Ureter (tissue), 1 donor: ENCODE measurements at regions not wholly inside any gene's neighbourhood (a gene's known extent, or its start where the extent isn't known, plus 50 kb on each side); places are given as distances from the start of the nearest gene placed in this dataset.

Source experiments
- DNase-seq: peaks from one replicate; pipeline ENCODE4 v3.0.0-alpha.2; 2020; ENCODE audit warnings: low spot score
- donor health status: DM: yes; HTN: yes; CAD: no.

DNA sequence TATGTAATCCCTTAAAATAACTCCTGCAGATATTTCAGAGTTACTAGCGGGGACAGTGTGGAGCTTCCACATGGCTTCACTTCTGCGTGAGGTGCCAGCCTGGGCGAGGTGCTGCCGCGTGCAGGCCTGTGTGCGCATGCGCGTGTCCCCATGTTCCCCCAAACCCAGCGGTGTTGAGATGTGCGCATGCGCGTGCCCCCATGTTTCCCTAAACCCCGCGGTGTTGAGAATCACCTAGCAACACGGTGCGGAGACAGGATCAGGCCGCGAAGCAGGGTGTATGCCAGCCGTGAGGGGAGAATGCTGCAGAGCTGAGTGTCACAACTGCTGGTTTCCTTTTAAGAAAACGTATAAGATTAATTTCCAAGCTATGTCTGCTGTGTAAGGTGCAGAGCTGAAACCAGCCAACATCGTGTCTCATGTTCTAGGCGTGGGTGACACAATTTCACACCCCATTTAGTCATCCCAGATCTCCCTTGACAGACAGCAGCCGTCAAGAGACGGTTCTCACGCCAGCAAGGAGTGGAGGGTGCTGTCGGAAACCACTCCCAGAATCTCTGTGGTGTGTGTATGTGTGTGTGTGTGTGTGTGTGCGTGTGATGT, 71.9 kb upstream of the ADARB2 start:
- DNase-seq, result no peak

DNA sequence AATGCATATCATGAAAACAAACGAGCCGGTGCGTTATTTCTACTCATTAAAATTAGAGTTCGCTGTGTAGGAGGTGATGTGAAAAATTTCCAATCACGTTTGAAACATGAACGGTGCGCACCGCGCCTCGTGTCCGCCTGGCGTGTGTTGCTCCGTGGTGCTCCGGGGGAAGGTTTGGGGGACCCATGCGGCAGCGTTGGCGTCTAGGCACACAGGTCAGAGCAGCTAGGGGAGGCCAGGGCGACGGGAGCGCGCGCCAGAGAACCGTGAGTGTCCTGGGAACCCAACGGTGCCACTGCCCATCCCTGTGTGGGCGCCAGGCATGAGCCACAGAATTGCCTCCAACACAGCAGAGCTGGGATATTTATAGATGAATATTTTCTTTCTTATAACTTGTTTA, 70.6 kb upstream of the ADARB2 start:
- DNase-seq, result no peak

DNA sequence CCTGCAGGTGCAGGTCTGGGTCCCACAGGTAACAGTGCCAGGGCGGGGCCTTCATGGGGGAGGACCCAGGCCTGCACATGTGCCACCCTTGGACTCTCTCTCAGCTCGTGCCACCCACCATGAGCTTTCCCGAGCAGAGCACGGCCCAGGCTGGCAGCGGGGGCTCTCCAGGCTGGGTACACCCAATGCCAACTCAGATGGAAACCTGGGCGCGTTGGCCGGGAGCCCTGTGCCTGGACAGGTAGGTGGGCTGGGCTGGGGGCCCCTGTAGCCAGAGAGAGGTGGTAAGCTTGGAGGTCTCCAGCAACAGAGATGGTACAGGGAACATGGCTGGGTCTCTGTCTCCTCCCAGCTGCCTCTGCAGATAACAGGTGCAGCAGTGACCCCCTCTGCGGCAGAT, 69.9 kb upstream of the ADARB2 start:
- DNase-seq, result no peak

DNA sequence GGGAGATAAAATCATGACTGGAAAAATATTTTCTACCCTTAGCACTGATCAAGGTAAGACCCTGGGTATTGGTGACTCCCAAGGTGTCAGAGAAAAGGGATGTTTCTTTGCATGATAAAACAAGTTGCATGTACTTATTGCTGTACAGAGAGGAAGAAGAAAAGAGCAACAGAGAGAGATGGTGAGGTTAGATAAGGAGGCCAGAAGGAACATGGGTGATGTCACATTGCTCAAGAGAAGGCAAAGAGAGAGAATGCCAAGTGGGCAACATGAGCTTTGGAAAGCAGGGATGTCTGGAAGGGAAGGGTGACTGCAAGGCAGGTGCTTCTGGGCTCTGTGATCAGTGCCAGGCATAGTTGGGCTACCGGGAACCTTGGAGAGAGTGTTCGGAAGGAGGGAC, 65.1 kb upstream of the ADARB2 start:
- DNase-seq, result no peak

DNA sequence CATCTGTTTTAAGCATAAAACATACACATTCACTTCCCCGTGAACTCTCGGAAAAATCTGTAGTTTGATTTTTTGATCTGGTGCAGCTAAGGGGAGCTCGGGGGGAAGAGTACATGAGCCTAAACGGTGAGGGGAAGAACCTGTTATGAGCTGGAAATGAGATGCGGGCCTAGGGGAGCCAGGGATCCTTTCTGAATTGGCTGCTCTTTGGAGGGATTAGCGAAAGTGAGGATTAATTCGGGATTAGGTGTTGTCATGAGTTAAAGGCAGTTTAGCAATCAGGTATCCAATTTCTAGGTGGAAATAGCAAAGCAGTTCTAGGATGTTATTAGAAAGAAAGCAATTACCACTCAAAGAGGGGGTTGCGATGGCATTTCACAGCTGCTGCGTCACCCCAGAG, 51.1 kb upstream of the ADARB2 start:
- DNase-seq, result no peak
